ENCODE measurements at regions not wholly inside any gene's neighbourhood (a gene's known extent, or its start where the extent isn't known, plus 50 kb on each side); places are given as distances from the start of the nearest gene placed in this dataset.

- Histone ChIP-seq H3K27ac (ENCODE audit: low read depth, low read length, poor library complexity, severe bottlenecking) (no peak overlapping the region), H3K4me3 (ENCODE audit: low read depth, low read length, poor library complexity, severe bottlenecking) (no peak overlapping the region), H3K4me1 (ENCODE audit: insufficient read depth, low read length, poor library complexity, severe bottlenecking) (no peaks in the 10 kb centered on the region), H3K27me3 (replicated peaks; ENCODE audit: insufficient read depth, low read depth, low read length, poor library complexity) (no peaks in the 10 kb centered on the region), H3K36me3 (ENCODE audit: insufficient read depth, low read length, poor library complexity, severe bottlenecking) (no peaks in the 10 kb centered on the region), H3K9me3 (ENCODE audit: low read depth, low read length, poor library complexity, severe bottlenecking) (no peaks in the 10 kb centered on the region)
- CTCF ChIA-PET = no interaction called here
- no TSS peak for BruUV-seq (replicated peaks)
- no peak for TF ChIP-seq EZH2 (IDR thresholded peaks at IDR 0.05; ENCODE audit: borderline replicate concordance, low read depth, low read length, poor library complexity, severe bottlenecking)
- TF ChIP-seq CTCF (conservative IDR thresholded peaks at IDR 0.05; ENCODE audit: low read depth, low read length) = no peak
- POLR2A ChIA-PET (ENCODE audit: low non-redundant PET) = no interaction called here
- no peak for DNase-seq (ENCODE audit: low spot score)
- intact Hi-C loops (cut with micrococcal nuclease; ENCODE audit: unreplicated experiment) = no loop called here
Observed at GRCh38 chr4:66186095-66186494, 515.8 kb upstream of the EPHA5 start.

- DNase-seq (ENCODE audit: low spot score) = no peak
- Histone ChIP-seq H3K27ac (ENCODE audit: low read depth, low read length, poor library complexity, severe bottlenecking) (no peak overlapping the region), H3K4me1 (ENCODE audit: insufficient read depth, low read length, poor library complexity, severe bottlenecking) (peaks cover 6% of the 10 kb centered on the region), H3K36me3 (ENCODE audit: insufficient read depth, low read length, poor library complexity, severe bottlenecking) (no peaks in the 10 kb centered on the region), H3K27me3 (replicated peaks; ENCODE audit: insufficient read depth, low read depth, low read length, poor library complexity) (no peaks in the 10 kb centered on the region), H3K4me3 (ENCODE audit: low read depth, low read length, poor library complexity, severe bottlenecking) (no peak overlapping the region), H3K9me3 (ENCODE audit: low read depth, low read length, poor library complexity, severe bottlenecking) (no peaks in the 10 kb centered on the region)
- ChIA-PET POLR2A (ENCODE audit: low non-redundant PET) (no interaction called here), CTCF (no interaction called here)
- TF ChIP-seq CTCF (conservative IDR thresholded peaks at IDR 0.05; ENCODE audit: low read depth, low read length) (no peak), EZH2 (IDR thresholded peaks at IDR 0.05; ENCODE audit: borderline replicate concordance, low read depth, low read length, poor library complexity, severe bottlenecking) (no peak)
- intact Hi-C loops (cut with micrococcal nuclease; ENCODE audit: unreplicated experiment) = no loop called here
- no TSS peak for BruUV-seq (replicated peaks)
Observed at GRCh38 chr4:66182636-66183035, 512.3 kb upstream of the EPHA5 start.

GRCh38 chr4:66178906-66179305 is 508.6 kb upstream of the EPHA5 start:
- peaks cover 6% of the 10 kb centered on the region for H3K9me3 ChIP-seq (ENCODE audit: low read depth, low read length, poor library complexity, severe bottlenecking)
- no peaks in the 10 kb centered on the region for H3K36me3 ChIP-seq (ENCODE audit: insufficient read depth, low read length, poor library complexity, severe bottlenecking)
- no peak overlapping the region for H3K27ac ChIP-seq (ENCODE audit: low read depth, low read length, poor library complexity, severe bottlenecking)
- DNase-seq (ENCODE audit: low spot score) = peak; percentile 70
- TF ChIP-seq CTCF (conservative IDR thresholded peaks at IDR 0.05; ENCODE audit: low read depth, low read length) = no peak
- no peak for TF ChIP-seq EZH2 (IDR thresholded peaks at IDR 0.05; ENCODE audit: borderline replicate concordance, low read depth, low read length, poor library complexity, severe bottlenecking)
- H3K4me3 ChIP-seq (ENCODE audit: low read depth, low read length, poor library complexity, severe bottlenecking) = no peak overlapping the region
- H3K27me3 ChIP-seq (replicated peaks; ENCODE audit: insufficient read depth, low read depth, low read length, poor library complexity) = no peaks in the 10 kb centered on the region
- H3K4me1 ChIP-seq (ENCODE audit: insufficient read depth, low read length, poor library complexity, severe bottlenecking) = peaks cover 6% of the 10 kb centered on the region
- no TSS peak for BruUV-seq (replicated peaks)
- ChIA-PET CTCF (no interaction called here), POLR2A (ENCODE audit: low non-redundant PET) (no interaction called here)
- intact Hi-C loops (cut with micrococcal nuclease; ENCODE audit: unreplicated experiment) = loop anchor here (10.0 kb wide), 1 partner anchor 506 kb away; no protein-coding TSS in a partner anchor
